OCI-LY3 (cell line): ENCODE measurements at regions not wholly inside any gene's neighbourhood (a gene's known extent, or its start where the extent isn't known, plus 50 kb on each side); places are given as distances from the start of the nearest gene placed in this dataset.

Experiments
- EZH2phosphoT487 ChIP-seq: fragments of 200-600 bp; shearing (Covaris generic); IDR thresholded peaks from 2 replicates; pipeline ENCODE4 v1.6.1; 2018; ENCODE audit warnings: antibody characterized with exemption, mixed run types, low read depth
- TF ChIP-seq, protein P1 (sequence below): fragments of 200-600, 300-600 bp; sonication (generic); IDR thresholded peaks from 2 replicates; pipeline ENCODE4 v1.5.1; 2014; ENCODE audit warnings: antibody characterized with exemption, low read length, low read depth

DNA sequence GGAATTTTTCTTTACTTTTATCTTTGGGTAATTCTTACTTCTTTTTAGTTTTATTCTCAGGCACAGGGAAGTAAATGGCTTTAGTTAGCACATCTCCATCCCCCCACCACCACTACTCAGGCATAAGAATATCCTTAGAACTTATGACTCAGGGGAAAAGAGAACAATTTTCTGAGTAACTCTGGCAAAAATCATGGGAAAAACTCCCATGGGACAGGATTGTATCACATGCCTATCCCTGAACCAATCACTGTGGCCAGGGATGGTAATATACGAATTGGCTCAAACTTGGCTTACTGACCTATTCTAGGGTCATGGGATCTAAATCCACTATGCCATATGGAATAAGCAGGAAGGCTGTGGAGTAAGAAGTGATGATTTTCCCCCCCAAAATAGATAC is 339.1 kb downstream of the BTBD3 start:
- TF ChIP-seq, protein P1, sequence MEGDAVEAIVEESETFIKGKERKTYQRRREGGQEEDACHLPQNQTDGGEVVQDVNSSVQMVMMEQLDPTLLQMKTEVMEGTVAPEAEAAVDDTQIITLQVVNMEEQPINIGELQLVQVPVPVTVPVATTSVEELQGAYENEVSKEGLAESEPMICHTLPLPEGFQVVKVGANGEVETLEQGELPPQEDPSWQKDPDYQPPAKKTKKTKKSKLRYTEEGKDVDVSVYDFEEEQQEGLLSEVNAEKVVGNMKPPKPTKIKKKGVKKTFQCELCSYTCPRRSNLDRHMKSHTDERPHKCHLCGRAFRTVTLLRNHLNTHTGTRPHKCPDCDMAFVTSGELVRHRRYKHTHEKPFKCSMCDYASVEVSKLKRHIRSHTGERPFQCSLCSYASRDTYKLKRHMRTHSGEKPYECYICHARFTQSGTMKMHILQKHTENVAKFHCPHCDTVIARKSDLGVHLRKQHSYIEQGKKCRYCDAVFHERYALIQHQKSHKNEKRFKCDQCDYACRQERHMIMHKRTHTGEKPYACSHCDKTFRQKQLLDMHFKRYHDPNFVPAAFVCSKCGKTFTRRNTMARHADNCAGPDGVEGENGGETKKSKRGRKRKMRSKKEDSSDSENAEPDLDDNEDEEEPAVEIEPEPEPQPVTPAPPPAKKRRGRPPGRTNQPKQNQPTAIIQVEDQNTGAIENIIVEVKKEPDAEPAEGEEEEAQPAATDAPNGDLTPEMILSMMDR, result no peak
- no peak for TF ChIP-seq EZH2phosphoT487
